Adrenal gland (tissue), 5 donors: ENCODE measurements at regions not wholly inside any gene's neighbourhood (a gene's known extent, or its start where the extent isn't known, plus 50 kb on each side); places are given as distances from the start of the nearest gene placed in this dataset.
"Not testable (repeated sequence)": the region's sequence is repeated elsewhere in the genome, so short reads cannot be mapped to it uniquely, and the experiment has no call there.

Experiments
- CTCF ChIP-seq, 6 experiments: fragments of 450-650 bp in 4 of 6; fragments of 200-600 bp in 2 of 6; sonication (generic) in 1 of 6; IDR thresholded peaks; 1 replicate in 5 of 6; 2 replicates in 1 of 6; pipeline versions ENCODE4 v1.5.1 to v1.8.0; 2016 to 2021; ENCODE audit warnings: antibody characterized with exemption in 6 of 6, mild to moderate bottlenecking in 2 of 6, moderate library complexity in 1 of 6
- POLR2A ChIP-seq, 2 donors: fragments of 450-650 bp; IDR thresholded peaks; one replicate each; pipeline ENCODE4 v1.6.1; 2017; ENCODE audit warnings: antibody characterized with exemption in 2 of 2, mild to moderate bottlenecking in 2 of 2, moderate library complexity in 1 of 2
- donor health status: DM: no; HTN: no; CAD: no.

- not testable (repeated sequence) for TF ChIP-seq CTCF, POLR2A (IDR thresholded peaks at IDR 0.05)
Measured at GRCh38 chr3:184457784-184458377, 78.0 kb downstream of the CHRD start.
